Panc1 (cell line): ENCODE measurements at regions not wholly inside any gene's neighbourhood (a gene's known extent, or its start where the extent isn't known, plus 50 kb on each side); places are given as distances from the start of the nearest gene placed in this dataset.

Experiments
- CTCF ChIP-seq: fragments of 450-650 bp; IDR thresholded peaks from 2 replicates; pipeline ENCODE4 v1.5.1; 2017; ENCODE audit warnings: mild to moderate bottlenecking
- POLR2AphosphoS5 ChIP-seq: IDR thresholded peaks from 2 replicates; pipeline ENCODE4 v1.6.1; 2012; ENCODE audit warnings: mild to moderate bottlenecking, low read depth, low read length, moderate library complexity
- REST ChIP-seq, 2 experiments: IDR thresholded peaks; 2 replicates each; pipeline ENCODE4 v1.6.1; 2011 to 2012; ENCODE audit warnings: low read depth in 2 of 2, control low read depth in 1 of 2, low read length in 1 of 2, mild to moderate bottlenecking in 1 of 2, moderate library complexity in 1 of 2; ENCODE audit not compliant: insufficient read depth in 1 of 2
- TCF7L2 ChIP-seq: IDR thresholded peaks from 2 replicates; pipeline ENCODE4 v1.6.1; 2011; ENCODE audit warnings: mild to moderate bottlenecking, low read depth, low read length, inconsistent platforms

GRCh38 chr2:40028792-40029488 is 249.9 kb upstream of the THUMPD2 start:
- TF ChIP-seq CTCF (no peak), POLR2AphosphoS5 (no peak), TCF7L2 (no peak), REST (IDR thresholded peaks at IDR 0.05; ENCODE audit: insufficient read depth in 1 of 2, low read depth in 2 of 2, low read length in 1 of 2) (no peak)
